ENCODE measurements at regions not wholly inside any gene's neighbourhood (a gene's known extent, or its start where the extent isn't known, plus 50 kb on each side); places are given as distances from the start of the nearest gene placed in this dataset.

DNA sequence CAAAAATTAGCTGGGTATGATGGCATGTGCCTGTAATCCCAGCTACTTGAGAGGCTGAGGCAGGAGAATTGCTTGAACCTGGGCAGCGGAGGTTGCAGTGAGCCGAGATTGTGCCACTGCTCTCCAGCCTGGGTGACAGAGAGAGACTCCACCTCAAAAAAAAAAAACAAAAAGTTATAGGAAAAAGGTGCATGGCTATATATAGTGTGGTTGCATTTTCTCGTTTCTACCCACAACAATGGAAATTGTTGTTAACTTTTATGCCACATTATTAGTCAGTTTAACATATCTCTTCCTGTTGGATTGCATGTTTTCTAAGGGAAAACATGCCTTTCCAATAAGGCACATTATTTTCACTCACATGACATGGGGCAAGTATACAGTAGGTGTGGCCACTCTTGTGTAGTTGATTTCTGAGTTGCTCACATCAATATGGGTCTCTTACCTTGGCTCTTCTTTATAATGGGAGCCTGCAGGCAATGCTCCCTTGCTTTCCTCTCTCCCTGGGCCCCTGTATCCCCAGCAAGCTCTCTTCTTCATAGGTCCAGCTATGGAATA is 610.0 kb downstream of the RNF144A start:
- H3K4me3 ChIP-seq (replicated peaks in 1 of 2; ENCODE audit: low read depth in 2 of 2, low read length in 2 of 2): no peak overlapping the region
- TF ChIP-seq, protein P1, sequence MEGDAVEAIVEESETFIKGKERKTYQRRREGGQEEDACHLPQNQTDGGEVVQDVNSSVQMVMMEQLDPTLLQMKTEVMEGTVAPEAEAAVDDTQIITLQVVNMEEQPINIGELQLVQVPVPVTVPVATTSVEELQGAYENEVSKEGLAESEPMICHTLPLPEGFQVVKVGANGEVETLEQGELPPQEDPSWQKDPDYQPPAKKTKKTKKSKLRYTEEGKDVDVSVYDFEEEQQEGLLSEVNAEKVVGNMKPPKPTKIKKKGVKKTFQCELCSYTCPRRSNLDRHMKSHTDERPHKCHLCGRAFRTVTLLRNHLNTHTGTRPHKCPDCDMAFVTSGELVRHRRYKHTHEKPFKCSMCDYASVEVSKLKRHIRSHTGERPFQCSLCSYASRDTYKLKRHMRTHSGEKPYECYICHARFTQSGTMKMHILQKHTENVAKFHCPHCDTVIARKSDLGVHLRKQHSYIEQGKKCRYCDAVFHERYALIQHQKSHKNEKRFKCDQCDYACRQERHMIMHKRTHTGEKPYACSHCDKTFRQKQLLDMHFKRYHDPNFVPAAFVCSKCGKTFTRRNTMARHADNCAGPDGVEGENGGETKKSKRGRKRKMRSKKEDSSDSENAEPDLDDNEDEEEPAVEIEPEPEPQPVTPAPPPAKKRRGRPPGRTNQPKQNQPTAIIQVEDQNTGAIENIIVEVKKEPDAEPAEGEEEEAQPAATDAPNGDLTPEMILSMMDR (IDR thresholded peaks at IDR 0.05; ENCODE audit: low read depth, low read length): no peak
- no peak for DNase-seq (ENCODE audit: low read depth in 2 of 2)

DNA sequence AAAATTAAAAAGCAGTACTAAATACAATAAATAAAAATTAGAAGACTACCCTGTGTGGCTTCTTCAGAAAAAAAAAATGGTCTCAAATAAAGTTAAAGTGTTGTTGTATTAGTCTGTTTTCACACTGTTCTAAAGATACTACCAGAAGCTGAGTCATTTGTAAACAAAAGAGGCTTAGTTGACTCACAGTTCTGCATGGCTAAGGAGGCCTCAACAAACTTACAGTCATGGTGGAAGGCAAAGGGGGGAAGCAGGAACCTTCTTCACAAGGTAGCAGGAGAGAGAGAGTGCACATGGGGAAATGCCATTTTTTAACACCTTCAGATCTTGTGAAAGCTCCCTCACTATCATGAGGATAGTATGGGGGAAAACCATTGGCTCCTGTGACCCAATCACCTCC is 612.8 kb downstream of the RNF144A start:
- no peak for DNase-seq (ENCODE audit: low read depth in 2 of 2)
- TF ChIP-seq, protein P1 (IDR thresholded peaks at IDR 0.05; ENCODE audit: low read depth, low read length): no peak
- no peak overlapping the region for H3K4me3 ChIP-seq (replicated peaks in 1 of 2; ENCODE audit: low read depth in 2 of 2, low read length in 2 of 2)

DNA sequence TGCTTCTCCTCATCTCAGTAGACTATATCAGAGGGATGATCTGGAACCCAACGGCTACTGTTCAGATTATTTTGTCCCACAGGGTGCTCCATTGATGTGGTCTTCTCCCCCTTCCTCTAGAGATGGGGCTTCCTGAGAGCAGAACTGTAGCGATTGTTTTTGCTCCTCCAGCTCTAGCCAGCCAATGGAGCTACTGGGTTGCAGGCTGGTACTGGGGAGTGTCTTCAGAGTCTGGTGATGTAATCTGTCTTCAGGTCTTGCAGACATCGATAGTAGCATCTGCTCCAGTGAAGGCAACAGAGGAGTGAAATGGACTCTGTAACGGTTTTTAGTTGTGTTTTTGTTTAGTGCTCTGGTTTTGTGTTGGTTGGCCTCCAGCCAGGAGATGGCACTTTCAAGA is 621.9 kb downstream of the RNF144A start:
- no peak overlapping the region for H3K4me3 ChIP-seq (replicated peaks in 1 of 2; ENCODE audit: low read depth in 2 of 2, low read length in 2 of 2)
- no peak for DNase-seq (ENCODE audit: low read depth in 2 of 2)
- TF ChIP-seq, protein P1 (IDR thresholded peaks at IDR 0.05; ENCODE audit: low read depth, low read length): no peak

DNA sequence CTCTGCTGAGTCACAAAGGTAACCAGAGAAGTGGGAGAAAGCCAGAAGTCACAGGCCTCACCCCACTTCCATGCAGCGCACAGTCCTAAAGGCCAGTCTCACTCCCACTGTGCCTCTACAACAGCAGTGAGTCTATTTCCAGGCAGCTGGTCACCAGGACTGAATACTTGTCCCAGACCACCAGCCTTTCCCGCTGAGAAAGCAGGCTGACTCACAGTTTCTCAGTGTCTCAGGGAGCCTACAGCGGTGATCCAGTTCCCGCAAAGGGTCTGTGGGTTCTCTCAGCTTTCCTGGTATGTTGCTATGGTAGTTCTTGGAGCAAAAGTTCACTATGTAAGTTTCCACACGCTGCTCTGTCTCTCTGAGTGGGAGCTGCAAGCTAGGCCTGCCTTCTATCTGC is 622.5 kb downstream of the RNF144A start:
- TF ChIP-seq, protein P1 (IDR thresholded peaks at IDR 0.05; ENCODE audit: low read depth, low read length): no peak
- no peak overlapping the region for H3K4me3 ChIP-seq (replicated peaks in 1 of 2; ENCODE audit: low read depth in 2 of 2, low read length in 2 of 2)
- no peak for DNase-seq (ENCODE audit: low read depth in 2 of 2)

DNA sequence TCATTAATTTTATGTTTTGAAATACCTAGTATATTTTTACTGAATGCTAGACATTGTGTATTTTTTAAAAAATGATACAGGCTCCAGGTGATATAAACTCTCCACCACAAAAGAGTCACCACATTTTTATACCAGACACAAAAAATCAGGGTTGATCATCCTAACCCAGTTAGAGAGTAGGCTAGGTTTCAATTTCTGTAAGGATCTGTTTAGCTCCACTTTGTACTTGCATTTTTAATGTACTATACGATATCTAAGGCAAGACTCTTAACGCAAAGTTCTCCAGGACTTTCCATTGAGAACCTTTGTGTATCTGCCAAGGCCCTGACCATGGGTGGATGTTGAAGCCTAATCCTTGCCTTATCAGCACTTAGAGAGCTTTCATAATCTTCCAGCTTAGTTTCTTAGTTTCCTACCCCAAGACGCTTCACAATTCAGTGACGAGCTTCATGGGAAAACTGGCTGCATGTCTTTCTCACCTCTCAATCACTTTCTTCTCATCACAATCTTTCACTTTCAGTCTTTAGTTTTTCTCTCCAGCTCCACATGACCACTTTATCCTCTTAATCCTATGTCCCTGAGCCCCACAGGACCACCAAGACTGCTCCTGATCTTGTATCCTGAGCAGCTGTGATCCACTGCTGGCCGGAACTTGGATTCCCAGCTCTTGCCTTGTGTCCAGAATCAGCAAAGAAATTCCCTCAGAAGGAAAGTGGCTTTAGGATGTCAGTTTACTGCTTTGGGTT is 635.8 kb downstream of the RNF144A start:
- DNase-seq (ENCODE audit: low read depth in 2 of 2): no peak
- H3K4me3 ChIP-seq (replicated peaks in 1 of 2; ENCODE audit: low read depth in 2 of 2, low read length in 2 of 2): no peak overlapping the region
- TF ChIP-seq, protein P1 (IDR thresholded peaks at IDR 0.05; ENCODE audit: low read depth, low read length): no peak

DNA sequence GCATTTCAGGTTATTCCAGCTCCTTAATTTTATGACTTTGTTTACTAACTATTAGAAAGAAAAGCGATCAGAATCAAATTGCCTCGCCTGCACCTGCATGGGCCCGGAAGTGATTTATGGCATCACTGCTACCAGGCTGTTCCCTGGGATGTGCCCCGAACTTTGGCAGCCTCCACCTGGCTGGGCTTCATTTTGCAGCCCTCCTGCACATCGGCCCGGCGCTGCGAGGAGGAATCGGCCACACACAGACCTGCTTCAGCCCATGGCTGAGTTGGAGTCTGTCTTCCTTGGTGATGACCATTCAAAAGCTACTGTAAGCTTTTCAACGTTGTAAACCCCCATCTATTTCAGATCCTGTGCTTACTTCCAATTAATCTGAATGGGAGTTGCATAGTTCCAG is 638.0 kb downstream of the RNF144A start:
- no peak overlapping the region for H3K4me3 ChIP-seq (replicated peaks in 1 of 2; ENCODE audit: low read depth in 2 of 2, low read length in 2 of 2)
- DNase-seq (ENCODE audit: low read depth in 2 of 2): no peak
- TF ChIP-seq, protein P1 (IDR thresholded peaks at IDR 0.05; ENCODE audit: low read depth, low read length): no peak
